ENCODE measurements at regions not wholly inside any gene's neighbourhood (a gene's known extent, or its start where the extent isn't known, plus 50 kb on each side); places are given as distances from the start of the nearest gene placed in this dataset.

DNA sequence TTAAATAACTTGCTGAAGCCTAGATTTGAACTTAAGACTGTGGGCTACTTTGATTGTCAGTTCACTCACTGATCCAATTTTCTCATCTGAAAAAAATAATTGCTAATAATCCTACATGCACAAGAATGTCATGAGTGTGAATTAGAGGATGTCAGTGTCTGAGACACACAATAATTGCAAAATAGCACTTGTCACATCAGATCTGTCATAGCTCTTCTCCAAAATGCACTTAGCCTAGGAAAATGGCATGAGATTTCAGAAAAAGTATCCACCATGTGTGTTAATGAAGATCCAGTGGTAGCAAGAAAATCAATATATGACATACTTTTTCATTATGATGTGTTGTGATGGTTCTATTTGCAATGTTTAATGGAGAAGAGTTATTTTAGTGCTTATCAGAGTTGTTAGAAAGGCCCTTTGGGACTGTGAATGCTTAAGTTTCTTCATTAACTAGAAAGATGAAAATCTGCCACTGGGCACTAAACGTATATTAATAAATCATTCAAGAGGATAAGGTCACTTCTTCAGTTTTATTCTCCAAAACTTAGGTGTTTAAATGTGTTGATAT is 786.2 kb downstream of the C6orf118 start:
- 3% methylated on average over 1 of the region's 1 CpG for WGBS (ENCODE audit: low lambda C conversion rate)
- H3K79me2 ChIP-seq (ENCODE audit: insufficient read depth, low read length) = no peaks in the 10 kb centered on the region
- no peak for FAIRE-seq
- no peak for DNase-seq (ENCODE audit: low spot score)
- in situ Hi-C loops (cut with HindIII; ENCODE audit: extremely low pct_ligation_motif_present, low pct_unique_long_range_greater_than_20kb) = no loop called here
- H3K9ac ChIP-seq (ENCODE audit: insufficient read depth, low read depth, low read length) = no peak overlapping the region
- no peak for ATAC-seq
- no peak for TF ChIP-seq ZNF24 (IDR thresholded peaks at IDR 0.05)
- H3K4me1 ChIP-seq (ENCODE audit: insufficient read depth, low read length) = no peaks in the 10 kb centered on the region
- ChIA-PET CTCF (ENCODE audit: low intra/inter-chr PET ratio, low total read pairs) (no interaction called here), POLR2A (no interaction called here)
- BruUV-seq (replicated peaks) = no TSS peak
- intact Hi-C loops (cut with micrococcal nuclease; ENCODE audit: unreplicated experiment) = no loop called here
- no peak overlapping the region for H3K27ac ChIP-seq (ENCODE audit: extremely low read length, insufficient read depth, low read length)
- H4K20me1 ChIP-seq (ENCODE audit: insufficient read depth, low read length) = no peaks in the 10 kb centered on the region
- no peak overlapping the region for H3K4me3 ChIP-seq (replicated peaks in 1 of 3; ENCODE audit: insufficient read depth in 1 of 3, low read depth in 2 of 3, low read length in 3 of 3)
- H3K9me3 ChIP-seq (ENCODE audit: low read length) = peaks cover 99% of the 10 kb centered on the region
- no peak overlapping the region for H2AFZ ChIP-seq (ENCODE audit: low read length)
- no peaks in the 10 kb centered on the region for H3K36me3 ChIP-seq (replicated peaks in 1 of 2; ENCODE audit: control insufficient read depth in 1 of 2, insufficient read depth in 2 of 2, low read length in 2 of 2)
- H3K4me2 ChIP-seq (ENCODE audit: low read depth, low read length) = no peak overlapping the region
- H3K27me3 ChIP-seq (ENCODE audit: control insufficient read depth in 1 of 2, insufficient read depth in 2 of 2, low read length in 2 of 2) = no peaks in the 10 kb centered on the region

DNA sequence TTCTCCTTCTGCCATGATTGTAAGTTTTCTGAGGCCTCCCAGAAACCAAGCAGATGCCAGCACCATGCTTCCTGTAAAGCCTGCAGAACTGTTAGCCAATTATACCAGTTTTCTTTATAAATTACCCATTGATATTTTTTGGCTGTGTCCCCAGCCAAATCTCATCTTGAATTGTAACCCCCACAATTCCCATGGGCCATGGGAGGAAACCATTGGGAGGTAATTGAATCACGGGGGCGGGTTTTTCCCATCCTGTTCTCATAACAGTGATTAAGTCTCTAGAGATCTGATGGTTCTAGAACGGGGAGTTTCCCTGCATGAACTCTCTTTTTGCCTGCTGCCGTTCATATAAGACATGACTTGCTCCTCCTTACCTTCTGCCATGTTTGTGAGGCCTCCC is 788.5 kb downstream of the C6orf118 start:
- no peaks in the 10 kb centered on the region for H3K36me3 ChIP-seq (replicated peaks in 1 of 2; ENCODE audit: control insufficient read depth in 1 of 2, insufficient read depth in 2 of 2, low read length in 2 of 2)
- ChIA-PET CTCF (ENCODE audit: low intra/inter-chr PET ratio, low total read pairs) (no interaction called here), POLR2A (no interaction called here)
- H3K27ac ChIP-seq (ENCODE audit: extremely low read length, insufficient read depth, low read length) = no peak overlapping the region
- H3K79me2 ChIP-seq (ENCODE audit: insufficient read depth, low read length) = no peaks in the 10 kb centered on the region
- intact Hi-C loops (cut with micrococcal nuclease; ENCODE audit: unreplicated experiment) (no loop called here), in situ Hi-C loops (cut with HindIII; ENCODE audit: extremely low pct_ligation_motif_present, low pct_unique_long_range_greater_than_20kb) (no loop called here)
- peaks cover 99% of the 10 kb centered on the region for H3K9me3 ChIP-seq (ENCODE audit: low read length)
- DNase-seq (ENCODE audit: low spot score) (no peak), ATAC-seq (no peak), FAIRE-seq (no peak)
- no peak overlapping the region for H3K4me2 ChIP-seq (ENCODE audit: low read depth, low read length)
- no peak overlapping the region for H2AFZ ChIP-seq (ENCODE audit: low read length)
- no peaks in the 10 kb centered on the region for H3K27me3 ChIP-seq (ENCODE audit: control insufficient read depth in 1 of 2, insufficient read depth in 2 of 2, low read length in 2 of 2)
- H3K9ac ChIP-seq (ENCODE audit: insufficient read depth, low read depth, low read length) = no peak overlapping the region
- no peaks in the 10 kb centered on the region for H3K4me1 ChIP-seq (ENCODE audit: insufficient read depth, low read length)
- TF ChIP-seq ZNF383 (CRISPR knock-in tag; IDR thresholded peaks at IDR 0.05; ENCODE audit: borderline replicate concordance) (no peak), ZSCAN25 (CRISPR knock-in tag; IDR thresholded peaks at IDR 0.05) (no peak), ATF1 (CRISPR knock-in tag; IDR thresholded peaks at IDR 0.05) (no peak), SMARCE1 (IDR thresholded peaks at IDR 0.05; ENCODE audit: borderline replicate concordance) (no peak), JUND (CRISPR knock-in tag; IDR thresholded peaks at IDR 0.05) (no peak), ZFP36 (IDR thresholded peaks at IDR 0.05; ENCODE audit: borderline replicate concordance, low read depth, low read length, partially characterized antibody) (no peak)
- no peaks in the 10 kb centered on the region for H4K20me1 ChIP-seq (ENCODE audit: insufficient read depth, low read length)
- WGBS (ENCODE audit: low lambda C conversion rate) = 1% methylated on average over 4 of the region's 4 CpGs
- no peak overlapping the region for H3K4me3 ChIP-seq (replicated peaks in 1 of 3; ENCODE audit: insufficient read depth in 1 of 3, low read depth in 2 of 3, low read length in 3 of 3)
- no TSS peak for BruUV-seq (replicated peaks)

All from HepG2 (cell line).